ENCODE measurements at regions not wholly inside any gene's neighbourhood (a gene's known extent, or its start where the extent isn't known, plus 50 kb on each side); places are given as distances from the start of the nearest gene placed in this dataset.

GRCh38 chr1:105310063-105310462 lies 1560.4 kb downstream of the AMY1C start:
- TF ChIP-seq BMI1 (IDR thresholded peaks at IDR 0.05; ENCODE audit: borderline replicate concordance), result no peak
- TF ChIP-seq ATF7 (IDR thresholded peaks at IDR 0.05; ENCODE audit: low read depth), result no peak
- no peak for TF ChIP-seq EGR1 (IDR thresholded peaks at IDR 0.05; ENCODE audit: borderline replicate concordance in 1 of 2, low read depth in 2 of 2, low read length in 2 of 2)
- TF ChIP-seq HSF1 (IDR thresholded peaks at IDR 0.05; ENCODE audit: low read depth, low read length), result no peak
- TF ChIP-seq TAF1 (IDR thresholded peaks at IDR 0.05; ENCODE audit: borderline replicate concordance, low read depth, low read length), result no peak
- no peak for TF ChIP-seq EZH2 (IDR thresholded peaks at IDR 0.05; ENCODE audit: borderline replicate concordance, control insufficient read depth, low read depth, low read length)
- TF ChIP-seq BCL3 (IDR thresholded peaks at IDR 0.05; ENCODE audit: borderline replicate concordance, insufficient read depth, low read depth, low read length, poor library complexity, severe bottlenecking), result no peak
- no peak for TF ChIP-seq POU2F2 (IDR thresholded peaks at IDR 0.05; ENCODE audit: borderline replicate concordance, low read depth, low read length)
- TF ChIP-seq TCF12 (IDR thresholded peaks at IDR 0.05; ENCODE audit: low read depth, low read length), result no peak
- no peak for TF ChIP-seq ZNF274 (IDR thresholded peaks at IDR 0.05; ENCODE audit: insufficient read depth, insufficient read length)
- H3K27me3 ChIP-seq (replicated peaks in 1 of 2; ENCODE audit: control insufficient read depth in 2 of 2, insufficient read depth in 2 of 2, low read length in 1 of 2), result no peaks in the 10 kb centered on the region
- FAIRE-seq (no peak), ATAC-seq (no peak), DNase-seq (ENCODE audit: low read depth, low spot score) (no peak)
- no TSS peak for BruUV-seq (replicated peaks)
- no peaks in the 10 kb centered on the region for H3K9me3 ChIP-seq (replicated peaks; ENCODE audit: control insufficient read depth, insufficient read depth, low read length)
- RAD21 ChIA-PET (ENCODE audit: unreplicated experiment), result no interaction called here
- H3K27ac ChIP-seq (ENCODE audit: control insufficient read depth, insufficient read depth), result no peak overlapping the region
- intact Hi-C loops (cut with micrococcal nuclease; ENCODE audit: unreplicated experiment) (no loop called here), in situ Hi-C loops (cut with MboI) (no loop called here)
- H3K4me2 ChIP-seq (ENCODE audit: control insufficient read depth, insufficient read depth), result no peak overlapping the region
- H3K79me2 ChIP-seq (ENCODE audit: control insufficient read depth, insufficient read depth, low read length), result no peaks in the 10 kb centered on the region
- H3K9ac ChIP-seq (ENCODE audit: control insufficient read depth, insufficient read depth, low read length), result no peak overlapping the region
- no peaks in the 10 kb centered on the region for H3K36me3 ChIP-seq (ENCODE audit: control insufficient read depth in 2 of 2, insufficient read depth in 2 of 2, low read length in 1 of 2)
- 0% methylated on average over 1 of the region's 1 CpG for WGBS (ENCODE audit: insufficient coverage, insufficient replicate concordance, low lambda C conversion rate, missing lambda C conversion rate)
- no peaks in the 10 kb centered on the region for H3K4me1 ChIP-seq (ENCODE audit: control insufficient read depth, insufficient read depth, low read length)
- no peak overlapping the region for H2AFZ ChIP-seq (ENCODE audit: control insufficient read depth, low read depth, low read length)
- POLR2A ChIA-PET, result no interaction called here
- CTCF ChIA-PET, result no interaction called here
- no peak overlapping the region for H3K4me3 ChIP-seq
- H4K20me1 ChIP-seq (ENCODE audit: control insufficient read depth, insufficient read depth), result no peaks in the 10 kb centered on the region
- SMC1A ChIA-PET (ENCODE audit: uncharacterized antibody, unreplicated experiment), result interaction anchor here (0.7 kb wide), 1 partner anchor 26 kb away, joined by 3 read pairs; no protein-coding TSS in a partner anchor

Measured in GM12878 (cell line).